ENCODE measurements at regions not wholly inside any gene's neighbourhood (a gene's known extent, or its start where the extent isn't known, plus 50 kb on each side); places are given as distances from the start of the nearest gene placed in this dataset.
"Not testable (repeated sequence)": the region's sequence is repeated elsewhere in the genome, so short reads cannot be mapped to it uniquely, and the experiment has no call there.

GRCh38 chr14:105596374-105596773 lies 70.0 kb downstream of the TMEM121 start:
- not testable (repeated sequence) for TF ChIP-seq CTCF (conservative IDR thresholded peaks at IDR 0.05; ENCODE audit: low read depth, low read length); EZH2 (IDR thresholded peaks at IDR 0.05; ENCODE audit: low read length, unreplicated experiment)
